Endothelial cell of umbilical vein (primary cell): ENCODE measurements at regions not wholly inside any gene's neighbourhood (a gene's known extent, or its start where the extent isn't known, plus 50 kb on each side); places are given as distances from the start of the nearest gene placed in this dataset.

ENCODE experiments used
- EZH2 ChIP-seq: IDR thresholded peaks from 2 replicates; pipeline ENCODE4 v1.6.1; 2012; ENCODE audit warnings: borderline replicate concordance, low read depth, mild to moderate bottlenecking, moderate library complexity, low read length, inconsistent platforms; ENCODE audit not compliant: severe bottlenecking
- GATA2 ChIP-seq: IDR thresholded peaks from 2 replicates; pipeline ENCODE4 v1.7.0; 2011; ENCODE audit warnings: low read depth, mild to moderate bottlenecking, moderate library complexity, mixed read lengths, low read length; ENCODE audit not compliant: insufficient read length, insufficient read depth
- POLR2A ChIP-seq: IDR thresholded peaks from 2 replicates; pipeline ENCODE4 v1.6.1; 2012; ENCODE audit warnings: low read depth, mild to moderate bottlenecking, control low read depth, low read length
- TF ChIP-seq, protein P1 (sequence below), 2 donors: IDR thresholded peaks; 1 replicate in 1 of 2; 2 replicates in 1 of 2; pipeline ENCODE4 v1.5.1; 2011; ENCODE audit warnings: low read length in 2 of 2, mild to moderate bottlenecking in 2 of 2, moderate library complexity in 2 of 2, control low read depth in 1 of 2, inconsistent platforms in 1 of 2, low read depth in 1 of 2; ENCODE audit not compliant: insufficient read depth in 1 of 2; ENCODE audit errors: extremely low read depth in 1 of 2

DNA sequence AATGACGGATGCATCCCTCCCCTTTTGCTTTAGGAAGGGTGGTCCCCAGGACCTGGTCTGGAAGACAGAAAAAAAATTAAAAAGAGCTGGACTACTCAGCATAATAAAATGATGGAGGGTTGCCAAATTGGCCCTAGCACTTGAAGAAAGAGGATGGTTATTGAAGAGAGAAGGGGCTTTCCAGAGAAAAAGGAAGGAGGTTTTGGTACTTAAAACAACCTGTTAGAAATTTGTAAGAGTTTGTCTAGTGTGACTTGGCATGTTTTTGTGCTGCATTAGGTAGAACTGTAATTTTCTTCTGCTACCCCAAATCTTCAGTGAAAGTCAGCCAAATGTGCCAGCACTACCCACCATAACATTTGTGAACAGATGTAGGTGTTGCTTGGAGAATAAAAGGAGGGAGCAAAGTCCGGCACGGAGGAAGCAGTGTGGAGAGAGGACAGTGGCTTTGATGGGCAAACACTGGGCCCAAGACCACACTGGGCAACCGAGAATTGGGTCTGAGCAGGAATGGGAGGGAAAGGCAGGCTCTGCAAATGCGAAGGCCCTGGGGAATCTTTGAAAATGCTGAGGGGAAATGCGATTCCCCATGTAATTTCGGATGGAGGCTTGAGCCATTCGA lies 160.9 kb downstream of the QRSL1 start:
- TF ChIP-seq, protein P1, sequence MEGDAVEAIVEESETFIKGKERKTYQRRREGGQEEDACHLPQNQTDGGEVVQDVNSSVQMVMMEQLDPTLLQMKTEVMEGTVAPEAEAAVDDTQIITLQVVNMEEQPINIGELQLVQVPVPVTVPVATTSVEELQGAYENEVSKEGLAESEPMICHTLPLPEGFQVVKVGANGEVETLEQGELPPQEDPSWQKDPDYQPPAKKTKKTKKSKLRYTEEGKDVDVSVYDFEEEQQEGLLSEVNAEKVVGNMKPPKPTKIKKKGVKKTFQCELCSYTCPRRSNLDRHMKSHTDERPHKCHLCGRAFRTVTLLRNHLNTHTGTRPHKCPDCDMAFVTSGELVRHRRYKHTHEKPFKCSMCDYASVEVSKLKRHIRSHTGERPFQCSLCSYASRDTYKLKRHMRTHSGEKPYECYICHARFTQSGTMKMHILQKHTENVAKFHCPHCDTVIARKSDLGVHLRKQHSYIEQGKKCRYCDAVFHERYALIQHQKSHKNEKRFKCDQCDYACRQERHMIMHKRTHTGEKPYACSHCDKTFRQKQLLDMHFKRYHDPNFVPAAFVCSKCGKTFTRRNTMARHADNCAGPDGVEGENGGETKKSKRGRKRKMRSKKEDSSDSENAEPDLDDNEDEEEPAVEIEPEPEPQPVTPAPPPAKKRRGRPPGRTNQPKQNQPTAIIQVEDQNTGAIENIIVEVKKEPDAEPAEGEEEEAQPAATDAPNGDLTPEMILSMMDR (IDR thresholded peaks at IDR 0.05; ENCODE audit: extremely low read depth in 1 of 2, insufficient read depth in 1 of 2, low read depth in 1 of 2, low read length in 2 of 2) = no peak
- TF ChIP-seq GATA2 (no peak), POLR2A (no peak), EZH2 (no peak)
